ENCODE measurements at regions not wholly inside any gene's neighbourhood (a gene's known extent, or its start where the extent isn't known, plus 50 kb on each side); places are given as distances from the start of the nearest gene placed in this dataset.

DNA sequence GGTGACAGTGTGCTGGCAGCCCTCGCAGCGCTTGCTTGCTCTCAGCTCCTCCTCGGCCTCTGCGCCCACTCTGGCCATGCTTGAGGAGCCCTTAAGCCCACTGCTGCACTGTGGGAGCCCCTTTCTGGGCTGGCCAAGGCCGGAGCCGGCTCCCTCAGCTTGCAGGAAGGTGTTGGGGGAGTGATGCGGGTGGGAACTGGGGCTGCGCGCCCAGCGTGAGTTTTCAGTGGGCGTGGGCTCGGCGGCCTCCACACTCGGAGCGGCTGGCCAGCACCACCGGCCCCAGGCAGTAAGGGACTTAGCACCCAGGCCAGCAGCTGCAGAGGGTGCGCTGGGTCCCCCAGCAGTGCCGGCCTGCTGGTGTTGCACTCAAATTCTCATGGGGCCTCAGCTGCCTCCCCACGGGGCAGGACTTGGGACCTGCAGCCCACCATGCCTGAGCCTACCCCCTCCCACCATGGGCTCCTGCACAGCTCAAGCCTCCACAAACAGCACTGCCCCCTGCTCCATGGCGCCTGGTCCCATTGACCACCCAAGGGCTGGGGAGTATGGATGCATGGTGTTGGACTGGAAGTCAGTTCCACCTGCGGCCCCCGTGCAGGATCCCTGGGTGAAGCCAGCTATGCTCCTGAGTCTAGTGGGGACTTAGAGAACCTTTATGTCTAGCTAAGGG is 223.1 kb upstream of the PTPRD start:
- Mint-ChIP-seq H3K27me3 (ENCODE audit: low read depth) (peaks cover 4% of the 10 kb centered on the region), H3K4me1 (ENCODE audit: low read depth) (no peaks in the 10 kb centered on the region), H3K4me3 (ENCODE audit: unreplicated experiment) (no peak overlapping the region), H3K27ac (ENCODE audit: unreplicated experiment) (no peak overlapping the region), H3K9me3 (ENCODE audit: low read depth) (peaks cover 9% of the 10 kb centered on the region), H3K36me3 (ENCODE audit: low read depth) (no peaks in the 10 kb centered on the region)
- TF ChIP-seq, protein P1, sequence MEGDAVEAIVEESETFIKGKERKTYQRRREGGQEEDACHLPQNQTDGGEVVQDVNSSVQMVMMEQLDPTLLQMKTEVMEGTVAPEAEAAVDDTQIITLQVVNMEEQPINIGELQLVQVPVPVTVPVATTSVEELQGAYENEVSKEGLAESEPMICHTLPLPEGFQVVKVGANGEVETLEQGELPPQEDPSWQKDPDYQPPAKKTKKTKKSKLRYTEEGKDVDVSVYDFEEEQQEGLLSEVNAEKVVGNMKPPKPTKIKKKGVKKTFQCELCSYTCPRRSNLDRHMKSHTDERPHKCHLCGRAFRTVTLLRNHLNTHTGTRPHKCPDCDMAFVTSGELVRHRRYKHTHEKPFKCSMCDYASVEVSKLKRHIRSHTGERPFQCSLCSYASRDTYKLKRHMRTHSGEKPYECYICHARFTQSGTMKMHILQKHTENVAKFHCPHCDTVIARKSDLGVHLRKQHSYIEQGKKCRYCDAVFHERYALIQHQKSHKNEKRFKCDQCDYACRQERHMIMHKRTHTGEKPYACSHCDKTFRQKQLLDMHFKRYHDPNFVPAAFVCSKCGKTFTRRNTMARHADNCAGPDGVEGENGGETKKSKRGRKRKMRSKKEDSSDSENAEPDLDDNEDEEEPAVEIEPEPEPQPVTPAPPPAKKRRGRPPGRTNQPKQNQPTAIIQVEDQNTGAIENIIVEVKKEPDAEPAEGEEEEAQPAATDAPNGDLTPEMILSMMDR (IDR thresholded peaks at IDR 0.05): no peak
- DNase-seq (ENCODE audit: low spot score): peak; percentile 67

DNA sequence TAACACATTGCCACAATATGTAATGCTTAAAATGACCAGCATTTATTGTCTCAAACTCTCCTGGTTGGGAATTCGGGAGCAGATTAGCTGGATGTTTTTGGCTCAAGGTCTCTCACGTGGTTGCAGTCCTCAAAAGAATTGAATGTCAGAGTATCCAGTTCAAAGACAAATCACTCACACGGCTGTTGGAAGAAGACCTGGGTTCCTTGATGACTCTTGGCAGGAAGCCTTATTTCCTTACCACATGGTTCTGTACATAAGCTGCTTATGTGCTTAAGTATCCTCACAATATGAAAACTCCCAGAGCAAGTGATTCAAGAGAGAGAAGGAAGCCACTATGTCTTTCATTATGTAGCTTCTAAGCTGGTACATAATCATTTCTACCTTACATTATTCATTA is 230.3 kb upstream of the PTPRD start:
- Mint-ChIP-seq H3K27me3 (ENCODE audit: low read depth) (peaks cover 4% of the 10 kb centered on the region), H3K4me1 (ENCODE audit: low read depth) (no peaks in the 10 kb centered on the region)

DNA sequence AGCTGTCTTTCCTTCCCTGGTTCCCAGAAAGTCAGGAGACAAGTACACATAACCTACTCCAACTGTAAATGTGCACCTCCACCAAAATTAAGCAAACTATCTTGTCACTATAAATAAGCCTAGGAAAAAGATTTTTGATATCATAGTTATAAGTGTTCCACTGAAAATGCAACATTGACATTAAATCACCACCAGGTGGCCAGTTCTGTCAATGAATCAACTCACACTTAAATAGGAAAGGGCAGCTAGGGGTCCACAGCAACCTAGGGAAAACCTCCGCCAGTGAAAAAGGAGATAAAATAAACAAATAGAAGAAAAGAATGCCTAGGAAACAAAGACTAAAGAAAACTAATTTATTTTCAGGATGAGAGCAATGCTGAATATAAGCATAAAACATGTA is 243.0 kb upstream of the PTPRD start:
- DNase-seq (ENCODE audit: low spot score): no peak
- TF ChIP-seq, protein P1 (IDR thresholded peaks at IDR 0.05): peak; percentile 75
- Mint-ChIP-seq H3K4me1 (ENCODE audit: low read depth) (no peaks in the 10 kb centered on the region), H3K9me3 (ENCODE audit: low read depth) (peaks cover 2% of the 10 kb centered on the region), H3K4me3 (ENCODE audit: unreplicated experiment) (no peak overlapping the region), H3K36me3 (ENCODE audit: low read depth) (no peaks in the 10 kb centered on the region), H3K27ac (ENCODE audit: unreplicated experiment) (no peak overlapping the region), H3K27me3 (ENCODE audit: low read depth) (no peaks in the 10 kb centered on the region)

More for the DNA sequence above, 230.3 kb upstream of the PTPRD start:
- no peaks in the 10 kb centered on the region for H3K36me3 Mint-ChIP-seq (ENCODE audit: low read depth)
- H3K27ac Mint-ChIP-seq (ENCODE audit: unreplicated experiment): no peak overlapping the region
- no peak overlapping the region for H3K4me3 Mint-ChIP-seq (ENCODE audit: unreplicated experiment)
- TF ChIP-seq, protein P1 (IDR thresholded peaks at IDR 0.05): no peak
- no peak for DNase-seq (ENCODE audit: low spot score)
- peaks cover 4% of the 10 kb centered on the region for H3K9me3 Mint-ChIP-seq (ENCODE audit: low read depth)

DNA sequence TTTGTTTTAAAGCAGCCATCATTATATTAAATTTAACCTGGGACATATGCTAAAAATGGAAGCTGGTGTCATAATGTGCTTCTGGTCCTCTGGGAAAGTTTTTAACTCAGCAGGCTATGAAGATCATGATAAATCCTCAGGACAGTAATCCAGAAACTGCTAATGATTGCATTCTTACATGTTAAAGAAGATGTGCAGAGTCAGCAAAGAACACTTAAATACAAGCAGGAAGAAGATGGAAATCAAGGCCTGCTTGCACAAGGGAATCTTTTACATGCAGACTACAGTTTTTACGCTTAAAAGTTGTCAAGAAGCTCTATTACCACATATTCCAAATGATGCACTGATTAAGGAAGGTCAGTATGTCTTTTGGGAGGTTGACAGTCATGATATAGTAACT is 246.0 kb upstream of the PTPRD start:
- Mint-ChIP-seq H3K4me1 (ENCODE audit: low read depth) (no peaks in the 10 kb centered on the region), H3K36me3 (ENCODE audit: low read depth) (no peaks in the 10 kb centered on the region), H3K27me3 (ENCODE audit: low read depth) (no peaks in the 10 kb centered on the region), H3K27ac (ENCODE audit: unreplicated experiment) (no peak overlapping the region), H3K4me3 (ENCODE audit: unreplicated experiment) (no peak overlapping the region), H3K9me3 (ENCODE audit: low read depth) (peaks cover 2% of the 10 kb centered on the region)
- TF ChIP-seq, protein P1 (IDR thresholded peaks at IDR 0.05): no peak
- DNase-seq (ENCODE audit: low spot score): no peak

DNA sequence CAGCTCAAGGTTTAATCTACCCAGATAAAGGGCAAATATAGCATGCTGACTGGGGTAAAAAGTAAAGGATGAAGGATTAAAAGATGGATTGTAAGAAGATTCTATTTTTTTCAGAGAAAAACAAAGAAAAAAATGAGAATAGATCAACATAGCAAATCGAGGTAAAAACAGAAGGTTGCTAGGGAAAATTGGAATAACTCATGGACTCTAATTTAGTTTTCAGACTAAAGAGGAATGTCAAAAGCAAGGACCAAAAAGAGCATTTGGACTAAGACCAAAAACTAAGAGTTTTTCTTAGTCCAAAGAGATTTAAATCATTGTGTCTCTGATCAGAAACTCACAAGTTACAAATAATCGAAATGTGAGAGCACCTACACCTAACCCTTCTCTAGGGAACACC is 250.7 kb upstream of the PTPRD start:
- DNase-seq (ENCODE audit: low spot score): no peak
- Mint-ChIP-seq H3K4me1 (ENCODE audit: low read depth) (no peaks in the 10 kb centered on the region), H3K36me3 (ENCODE audit: low read depth) (no peaks in the 10 kb centered on the region), H3K9me3 (ENCODE audit: low read depth) (no peaks in the 10 kb centered on the region), H3K27me3 (ENCODE audit: low read depth) (no peaks in the 10 kb centered on the region), H3K27ac (ENCODE audit: unreplicated experiment) (no peak overlapping the region), H3K4me3 (ENCODE audit: unreplicated experiment) (no peak overlapping the region)
- TF ChIP-seq, protein P1 (IDR thresholded peaks at IDR 0.05): no peak

All from chondrocyte (in vitro differentiated cells).